ENCODE measurements at regions not wholly inside any gene's neighbourhood (a gene's known extent, or its start where the extent isn't known, plus 50 kb on each side); places are given as distances from the start of the nearest gene placed in this dataset.

- ChIA-PET CTCF (no interaction called here), POLR2A (no interaction called here)
- no peak overlapping the region for H3K4me3 Mint-ChIP-seq (ENCODE audit: unreplicated experiment)
Observed at GRCh38 chr14:103220134-103220981, 97.1 kb downstream of the TNFAIP2 start.

GRCh38 chr14:103220982-103221641 lies 97.9 kb downstream of the TNFAIP2 start:
- intact Hi-C loops (cut with micrococcal nuclease; ENCODE audit: unreplicated experiment): no loop called here
- TF ChIP-seq CTCF (IDR thresholded peaks at IDR 0.05; ENCODE audit: insufficient read depth in 1 of 2, low read depth in 1 of 2, low read length in 1 of 2, severe bottlenecking in 1 of 2, unreplicated experiment in 1 of 2): no peak
- Histone ChIP-seq H3K9me3 (no peaks in the 10 kb centered on the region), H3K4me3 (ENCODE audit: low read depth, low read length) (no peak overlapping the region), H3K4me1 (no peaks in the 10 kb centered on the region), H3K27me3 (replicated peaks; ENCODE audit: control insufficient read depth, insufficient read depth, low read length) (no peaks in the 10 kb centered on the region), H3K36me3 (ENCODE audit: control insufficient read depth, insufficient read depth, low read length) (no peaks in the 10 kb centered on the region)
- ChIA-PET CTCF (interaction anchor here (0.6 kb wide), 1 partner anchor 32 kb away, joined by 3 read pairs; no protein-coding TSS in a partner anchor), POLR2A (no interaction called here)
- no peak for DNase-seq
- Mint-ChIP-seq H3K36me3 (ENCODE audit: insufficient read depth, unreplicated experiment) (no peaks in the 10 kb centered on the region), H3K9me3 (ENCODE audit: unreplicated experiment) (peaks cover 10% of the 10 kb centered on the region), H3K4me1 (ENCODE audit: low read depth, unreplicated experiment) (no peaks in the 10 kb centered on the region), H3K27me3 (ENCODE audit: insufficient read depth, unreplicated experiment) (no peaks in the 10 kb centered on the region), H3K27ac (ENCODE audit: unreplicated experiment) (no peak overlapping the region), H3K4me3 (ENCODE audit: unreplicated experiment) (no peak overlapping the region)
- no TSS peak for BruUV-seq (replicated peaks)

More at GRCh38 chr14:103220134-103220981, 97.1 kb downstream of the TNFAIP2 start:
- TF ChIP-seq CTCF (IDR thresholded peaks at IDR 0.05; ENCODE audit: insufficient read depth in 1 of 2, low read depth in 1 of 2, low read length in 1 of 2, severe bottlenecking in 1 of 2, unreplicated experiment in 1 of 2): no peak
- H3K9me3 ChIP-seq: no peaks in the 10 kb centered on the region
- H3K27ac Mint-ChIP-seq (ENCODE audit: unreplicated experiment): no peak overlapping the region
- no peaks in the 10 kb centered on the region for H3K27me3 ChIP-seq (replicated peaks; ENCODE audit: control insufficient read depth, insufficient read depth, low read length)
- BruUV-seq (replicated peaks): no TSS peak
- no peaks in the 10 kb centered on the region for H3K36me3 ChIP-seq (ENCODE audit: control insufficient read depth, insufficient read depth, low read length)
- H3K4me3 ChIP-seq (ENCODE audit: low read depth, low read length): no peak overlapping the region
- intact Hi-C loops (cut with micrococcal nuclease; ENCODE audit: unreplicated experiment): no loop called here
- H3K4me1 Mint-ChIP-seq (ENCODE audit: low read depth, unreplicated experiment): no peaks in the 10 kb centered on the region
- no peak for DNase-seq
- no peaks in the 10 kb centered on the region for H3K27me3 Mint-ChIP-seq (ENCODE audit: insufficient read depth, unreplicated experiment)
- no peaks in the 10 kb centered on the region for H3K4me1 ChIP-seq
- H3K36me3 Mint-ChIP-seq (ENCODE audit: insufficient read depth, unreplicated experiment): no peaks in the 10 kb centered on the region
- peaks cover 10% of the 10 kb centered on the region for H3K9me3 Mint-ChIP-seq (ENCODE audit: unreplicated experiment)

GRCh38 chr14:103221781-103222358 lies 98.6 kb downstream of the TNFAIP2 start:
- H3K9me3 Mint-ChIP-seq (ENCODE audit: unreplicated experiment): peaks cover 10% of the 10 kb centered on the region
- ChIA-PET CTCF (interaction anchor here (0.6 kb wide), 1 partner anchor 31 kb away, joined by 3 read pairs; no protein-coding TSS in a partner anchor), POLR2A (no interaction called here)
- Histone ChIP-seq H3K9me3 (no peaks in the 10 kb centered on the region), H3K4me1 (no peaks in the 10 kb centered on the region), H3K36me3 (ENCODE audit: control insufficient read depth, insufficient read depth, low read length) (no peaks in the 10 kb centered on the region), H3K4me3 (ENCODE audit: low read depth, low read length) (no peak overlapping the region), H3K27me3 (replicated peaks; ENCODE audit: control insufficient read depth, insufficient read depth, low read length) (no peaks in the 10 kb centered on the region)
- no peaks in the 10 kb centered on the region for H3K27me3 Mint-ChIP-seq (ENCODE audit: insufficient read depth, unreplicated experiment)
- H3K36me3 Mint-ChIP-seq (ENCODE audit: insufficient read depth, unreplicated experiment): no peaks in the 10 kb centered on the region
- no peak overlapping the region for H3K4me3 Mint-ChIP-seq (ENCODE audit: unreplicated experiment)
- BruUV-seq (replicated peaks): no TSS peak
- TF ChIP-seq CTCF (IDR thresholded peaks at IDR 0.05; ENCODE audit: insufficient read depth in 1 of 2, low read depth in 1 of 2, low read length in 1 of 2, severe bottlenecking in 1 of 2, unreplicated experiment in 1 of 2): no peak
- no peak overlapping the region for H3K27ac Mint-ChIP-seq (ENCODE audit: unreplicated experiment)
- no peaks in the 10 kb centered on the region for H3K4me1 Mint-ChIP-seq (ENCODE audit: low read depth, unreplicated experiment)
- DNase-seq: no peak
- intact Hi-C loops (cut with micrococcal nuclease; ENCODE audit: unreplicated experiment): no loop called here
